ENCODE measurements at regions not wholly inside any gene's neighbourhood (a gene's known extent, or its start where the extent isn't known, plus 50 kb on each side); places are given as distances from the start of the nearest gene placed in this dataset.
"Not testable (repeated sequence)": the region's sequence is repeated elsewhere in the genome, so short reads cannot be mapped to it uniquely, and the experiment has no call there.

- TF ChIP-seq CTCF (IDR thresholded peaks at IDR 0.05; ENCODE audit: low read length); EZH2 (IDR thresholded peaks at IDR 0.05; ENCODE audit: borderline replicate concordance, low read length): not testable (repeated sequence)
Measured at GRCh38 chr5:104002783-104003182, 440.2 kb upstream of the NUDT12 start.
